LNCaP clone FGC (cell line): ENCODE measurements at regions not wholly inside any gene's neighbourhood (a gene's known extent, or its start where the extent isn't known, plus 50 kb on each side); places are given as distances from the start of the nearest gene placed in this dataset.
A peak's percentile ranks its signal among the peaks of the same experiment; 100 is the strongest.

Experiments
- DNase-seq: peaks from one replicate; pipeline ENCODE4 v3.0.0-alpha.2; 2011; ENCODE audit warnings: low read depth
- H3K4me3 ChIP-seq: 2 replicates; pipeline ENCODE4 v1.5.1; 2011; ENCODE audit warnings: mild to moderate bottlenecking, low read depth, low read length, control low read depth
- TF ChIP-seq, protein P1 (sequence below): IDR thresholded peaks from 2 replicates; pipeline ENCODE4 v1.5.1; 2012; ENCODE audit warnings: mild to moderate bottlenecking; ENCODE audit not compliant: control insufficient read depth, insufficient read depth; ENCODE audit errors: extremely low read depth

DNA sequence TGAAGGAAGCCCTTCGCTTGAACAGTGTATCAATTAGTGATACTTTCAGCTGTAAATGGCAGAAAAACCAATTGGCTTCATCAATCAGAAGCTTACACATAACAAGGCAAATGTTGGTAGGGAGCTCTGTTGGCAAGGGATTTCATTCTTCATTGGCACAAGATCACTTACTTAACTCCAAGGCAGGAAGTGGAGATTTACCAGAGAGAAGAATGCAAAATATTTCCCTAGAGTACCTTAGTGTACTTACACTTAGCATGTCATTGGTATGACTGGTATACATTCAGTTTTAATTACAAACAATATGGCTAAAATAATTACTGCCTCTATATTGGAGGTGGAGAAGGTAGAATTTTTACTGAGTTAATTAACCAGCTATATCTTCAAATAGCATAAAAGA lies 545.0 kb downstream of the GABRG1 start:
- no peak for DNase-seq
- H3K4me3 ChIP-seq: no peak overlapping the region
- TF ChIP-seq, protein P1, sequence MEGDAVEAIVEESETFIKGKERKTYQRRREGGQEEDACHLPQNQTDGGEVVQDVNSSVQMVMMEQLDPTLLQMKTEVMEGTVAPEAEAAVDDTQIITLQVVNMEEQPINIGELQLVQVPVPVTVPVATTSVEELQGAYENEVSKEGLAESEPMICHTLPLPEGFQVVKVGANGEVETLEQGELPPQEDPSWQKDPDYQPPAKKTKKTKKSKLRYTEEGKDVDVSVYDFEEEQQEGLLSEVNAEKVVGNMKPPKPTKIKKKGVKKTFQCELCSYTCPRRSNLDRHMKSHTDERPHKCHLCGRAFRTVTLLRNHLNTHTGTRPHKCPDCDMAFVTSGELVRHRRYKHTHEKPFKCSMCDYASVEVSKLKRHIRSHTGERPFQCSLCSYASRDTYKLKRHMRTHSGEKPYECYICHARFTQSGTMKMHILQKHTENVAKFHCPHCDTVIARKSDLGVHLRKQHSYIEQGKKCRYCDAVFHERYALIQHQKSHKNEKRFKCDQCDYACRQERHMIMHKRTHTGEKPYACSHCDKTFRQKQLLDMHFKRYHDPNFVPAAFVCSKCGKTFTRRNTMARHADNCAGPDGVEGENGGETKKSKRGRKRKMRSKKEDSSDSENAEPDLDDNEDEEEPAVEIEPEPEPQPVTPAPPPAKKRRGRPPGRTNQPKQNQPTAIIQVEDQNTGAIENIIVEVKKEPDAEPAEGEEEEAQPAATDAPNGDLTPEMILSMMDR: no peak

DNA sequence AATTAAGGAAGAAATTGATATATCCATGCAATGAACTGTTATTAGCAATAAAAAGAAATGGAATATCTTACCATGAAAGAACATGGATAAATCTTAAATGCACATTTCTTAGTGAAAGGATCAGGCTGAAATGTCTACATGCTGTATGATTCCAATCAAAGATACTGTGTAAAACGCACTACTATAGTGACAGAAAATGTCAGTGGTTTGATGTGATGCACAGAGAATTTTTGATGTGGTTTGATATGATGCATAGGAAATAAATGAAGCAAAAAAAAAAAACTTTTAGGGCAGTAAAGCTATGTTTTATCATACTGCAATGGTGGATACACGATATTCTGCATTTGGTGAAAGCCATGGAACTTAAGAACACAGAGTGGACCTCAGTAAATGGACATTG lies 547.6 kb downstream of the GABRG1 start:
- no peak for DNase-seq
- TF ChIP-seq, protein P1: no peak
- H3K4me3 ChIP-seq: no peak overlapping the region

DNA sequence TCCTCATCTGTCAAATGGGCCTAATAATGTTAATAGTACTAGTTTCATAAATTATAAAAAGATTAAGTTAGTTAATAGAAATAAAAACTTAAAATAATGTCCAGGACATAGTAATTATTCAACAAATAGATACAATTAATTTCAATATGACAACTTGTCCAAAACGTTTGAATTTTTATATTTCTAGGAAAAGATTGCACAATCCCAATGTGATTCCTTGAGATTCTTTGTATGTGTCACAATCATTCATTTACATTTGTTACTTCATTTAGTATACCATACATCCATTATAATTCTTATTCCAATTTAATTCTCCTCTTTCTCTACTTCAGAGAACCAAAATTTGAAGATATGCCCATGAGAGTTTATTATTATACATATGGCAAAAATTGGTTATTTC lies 554.2 kb downstream of the GABRG1 start:
- H3K4me3 ChIP-seq: no peak overlapping the region
- no peak for DNase-seq
- TF ChIP-seq, protein P1: no peak

DNA sequence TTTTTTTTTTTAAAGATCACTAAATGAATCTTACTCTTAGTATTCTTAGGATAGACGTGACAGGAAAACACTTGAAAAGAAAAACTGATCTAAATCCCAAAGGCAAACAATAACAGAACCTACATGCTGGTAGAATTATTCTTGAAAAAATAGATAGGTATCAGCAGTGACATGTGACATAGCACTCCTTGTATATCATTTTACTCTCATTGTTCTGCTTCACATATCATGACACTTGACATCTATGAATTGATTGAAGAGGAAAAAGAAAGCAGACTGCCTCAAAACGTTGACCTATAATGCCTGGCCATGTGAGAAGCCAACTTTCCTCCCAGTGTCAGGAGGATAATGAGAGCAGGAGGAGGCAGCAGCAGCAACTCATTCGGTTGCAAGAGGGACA lies 555.2 kb downstream of the GABRG1 start:
- TF ChIP-seq, protein P1: no peak
- DNase-seq: no peak
- H3K4me3 ChIP-seq: no peak overlapping the region

DNA sequence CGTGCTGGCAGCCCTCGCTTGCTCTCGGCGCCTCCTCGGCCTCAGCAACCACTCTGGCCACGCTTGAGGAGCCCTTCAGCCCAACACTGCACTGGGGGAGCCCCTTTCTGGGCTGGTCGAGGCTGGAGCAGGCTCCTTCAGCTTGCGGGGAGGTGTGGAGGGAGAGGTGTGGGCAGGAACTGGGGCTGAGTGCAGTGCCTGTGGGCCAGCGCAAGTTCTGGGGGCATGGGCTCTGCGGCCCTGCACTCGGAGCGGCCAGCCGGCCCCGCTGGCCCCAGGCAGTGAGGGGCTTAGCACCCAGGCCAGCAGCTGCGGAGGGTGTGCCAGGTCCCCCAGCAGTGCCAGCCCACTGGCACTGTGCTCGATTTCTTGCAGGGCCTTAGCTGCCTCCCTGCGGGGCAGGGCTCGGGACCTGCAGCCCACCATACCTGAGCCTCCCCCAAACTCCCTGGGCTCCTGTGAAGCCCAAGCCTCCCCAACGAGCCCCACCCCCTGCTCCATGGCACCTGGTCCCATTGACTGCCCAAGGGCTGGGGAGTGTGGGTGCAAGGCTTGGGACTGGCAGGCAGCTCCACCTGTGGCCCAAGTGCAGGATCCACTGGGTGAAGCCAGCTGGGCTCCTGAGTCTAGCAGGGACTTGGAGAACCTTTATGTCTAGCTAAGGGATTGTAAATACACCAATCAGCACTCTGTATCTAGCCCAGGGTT lies 556.8 kb downstream of the GABRG1 start:
- no peak for DNase-seq
- TF ChIP-seq, protein P1: no peak
- H3K4me3 ChIP-seq: no peak overlapping the region

DNA sequence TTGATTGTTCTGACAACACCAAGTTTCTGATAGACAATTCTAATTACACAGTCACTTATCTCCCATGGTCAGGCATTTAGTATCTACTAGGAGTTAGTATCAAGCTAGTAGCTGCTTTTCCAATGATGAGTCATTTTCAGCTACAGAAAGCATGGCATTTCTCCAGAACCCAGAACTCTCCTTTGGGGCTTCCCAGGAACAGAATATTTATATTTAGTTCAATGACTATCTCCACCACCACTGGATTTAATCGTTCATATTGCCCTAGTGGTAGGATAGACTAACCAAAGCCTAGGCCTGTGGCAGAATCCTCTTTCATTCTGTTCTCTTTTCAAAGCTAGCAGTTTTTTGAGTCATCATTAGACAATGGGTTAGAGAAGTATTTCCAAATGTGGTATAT lies 569.4 kb downstream of the GABRG1 start:
- no peak for DNase-seq
- no peak overlapping the region for H3K4me3 ChIP-seq
- TF ChIP-seq, protein P1: no peak

DNA sequence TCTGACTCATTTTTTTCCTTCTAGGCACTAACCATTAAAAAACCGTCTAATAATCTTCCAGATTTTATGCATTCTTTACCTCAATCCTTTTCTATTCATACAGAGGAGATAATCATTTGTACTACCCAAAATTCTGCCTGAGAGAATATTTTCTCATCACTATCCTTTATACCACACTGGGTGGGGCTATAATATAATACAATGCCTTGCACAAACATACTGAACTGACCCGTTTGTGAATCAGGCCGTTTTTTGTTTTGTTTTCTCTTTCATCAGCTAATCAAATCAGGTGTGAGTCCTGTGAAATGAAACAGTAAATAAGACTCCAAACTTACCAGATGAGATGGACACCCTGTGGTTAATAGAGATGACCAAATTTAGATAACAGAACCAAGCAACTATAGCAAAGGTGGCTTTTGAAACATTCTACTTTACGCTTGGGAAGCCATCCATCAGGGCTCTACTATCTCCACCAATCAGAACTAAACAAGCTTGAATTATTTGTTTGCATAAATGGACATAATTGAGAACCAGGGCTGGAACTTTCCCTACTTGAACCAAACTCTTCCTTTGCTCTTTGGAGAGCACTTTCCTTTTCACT lies 573.0 kb downstream of the GABRG1 start:
- TF ChIP-seq, protein P1: peak; percentile 47
- H3K4me3 ChIP-seq: no peak overlapping the region
- no peak for DNase-seq
